Activated naive CD4-positive, alpha-beta T cell treated with anti-CD3 and anti-CD28 coated beads, Interleukin-2, amount 10 ng/mL, durations not matched to agents 7 days and 5 days (primary cell): ENCODE measurements at regions not wholly inside any gene's neighbourhood (a gene's known extent, or its start where the extent isn't known, plus 50 kb on each side); places are given as distances from the start of the nearest gene placed in this dataset.
"Not testable (repeated sequence)": the region's sequence is repeated elsewhere in the genome, so short reads cannot be mapped to it uniquely, and the experiment has no call there.

Experiments used
- CTCF ChIA-PET: fragments of 350-600 bp; sonication (Branson Sonifier 250); formaldehyde crosslinking; loops from one replicate; lab custom pipeline; 2021; ENCODE audit warnings: antibody characterized with exemption; lab: Charles Lee
- DNase-seq: peaks from one replicate; pipeline ENCODE4 v3.0.0-alpha.2; 2020
- H3K27ac Mint-ChIP-seq: one replicate; pipeline ENCODE4 v1.8.0; 2021; ENCODE audit warnings: mild to moderate bottlenecking, moderate library complexity, mixed read lengths
- H3K27me3 Mint-ChIP-seq: one replicate; pipeline ENCODE4 v1.8.0; 2021; ENCODE audit warnings: mild to moderate bottlenecking, mixed read lengths
- H3K36me3 Mint-ChIP-seq: one replicate; pipeline ENCODE4 v1.8.0; 2021; ENCODE audit warnings: mixed read lengths
- H3K4me1 Mint-ChIP-seq: one replicate; pipeline ENCODE4 v1.8.0; 2021; ENCODE audit warnings: mixed read lengths
- H3K4me3 Mint-ChIP-seq: one replicate; pipeline ENCODE4 v1.8.0; 2021; ENCODE audit warnings: mild to moderate bottlenecking, moderate library complexity, mixed read lengths
- H3K9me3 Mint-ChIP-seq: one replicate; pipeline ENCODE4 v1.8.0; 2021; ENCODE audit warnings: mixed read lengths

DNA sequence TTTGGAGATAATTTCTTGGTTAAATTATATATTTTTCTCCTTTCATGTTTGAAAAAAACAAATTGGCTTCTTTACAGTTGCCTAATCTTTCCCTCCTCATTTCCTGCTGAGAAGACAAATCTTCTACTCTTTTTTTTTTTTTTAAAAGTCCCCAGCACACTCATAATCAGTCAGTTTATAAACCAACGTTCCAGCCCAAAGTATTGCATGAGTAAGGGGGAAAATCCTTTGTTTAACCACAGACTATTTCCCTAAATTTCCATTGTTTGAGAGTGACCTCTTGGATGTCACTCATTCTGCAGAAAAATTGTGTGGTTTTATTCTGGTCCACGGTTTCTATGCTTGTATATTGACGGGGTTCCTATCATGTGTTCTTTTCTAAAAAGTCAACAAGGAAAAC is 55.1 kb upstream of the TLR4 start:
- DNase-seq = no peak
- H3K36me3 Mint-ChIP-seq = no peaks in the 10 kb centered on the region
- CTCF ChIA-PET = interaction anchor here (0.6 kb wide), 1 partner anchor 223 kb away, joined by 3 read pairs; no protein-coding TSS in a partner anchor
- H3K27ac Mint-ChIP-seq = no peak overlapping the region
- no peak overlapping the region for H3K4me3 Mint-ChIP-seq
- no peaks in the 10 kb centered on the region for H3K9me3 Mint-ChIP-seq
- H3K4me1 Mint-ChIP-seq = peaks cover 8% of the 10 kb centered on the region
- peaks cover 16% of the 10 kb centered on the region for H3K27me3 Mint-ChIP-seq

DNA sequence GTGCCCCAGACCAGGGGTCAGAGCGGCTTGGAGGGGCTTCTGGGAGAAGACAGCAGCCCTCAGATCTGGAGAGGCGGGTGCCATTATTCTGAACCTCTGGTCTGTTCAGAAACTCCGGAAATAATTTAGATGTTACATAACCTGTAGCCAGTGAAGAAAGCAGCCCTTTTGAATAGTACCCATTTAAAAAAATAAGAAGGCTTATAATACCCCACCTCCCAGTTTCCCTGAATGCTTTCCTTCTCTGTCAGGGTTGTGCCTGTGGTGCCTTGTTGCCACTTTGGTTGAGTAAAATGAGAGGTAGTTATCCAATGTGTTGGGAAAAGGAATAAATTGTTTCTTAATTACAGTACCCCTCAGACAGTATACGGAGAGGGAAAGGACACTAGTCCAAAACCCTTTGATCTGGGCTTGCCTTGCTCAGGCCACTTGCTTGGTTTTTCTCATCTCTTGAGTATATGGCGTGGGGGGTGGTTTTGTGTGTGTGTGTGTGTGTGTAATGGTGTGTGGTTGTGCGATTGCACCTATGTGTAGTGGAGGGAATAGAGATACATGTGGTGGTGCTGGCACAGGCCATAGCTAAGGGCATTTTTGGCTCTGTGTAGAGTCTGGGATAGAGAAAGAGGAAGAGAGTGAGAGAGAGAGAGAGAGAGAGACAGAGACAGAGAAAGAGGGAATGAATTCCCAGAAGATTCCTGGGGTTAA is 59.1 kb upstream of the TLR4 start:
- DNase-seq = no peak
- Mint-ChIP-seq H3K27ac (no peak overlapping the region), H3K4me3 (no peak overlapping the region), H3K9me3 (no peaks in the 10 kb centered on the region), H3K27me3 (peaks cover 18% of the 10 kb centered on the region), H3K36me3 (no peaks in the 10 kb centered on the region), H3K4me1 (peaks cover 8% of the 10 kb centered on the region)
- CTCF ChIA-PET = no interaction called here

DNA sequence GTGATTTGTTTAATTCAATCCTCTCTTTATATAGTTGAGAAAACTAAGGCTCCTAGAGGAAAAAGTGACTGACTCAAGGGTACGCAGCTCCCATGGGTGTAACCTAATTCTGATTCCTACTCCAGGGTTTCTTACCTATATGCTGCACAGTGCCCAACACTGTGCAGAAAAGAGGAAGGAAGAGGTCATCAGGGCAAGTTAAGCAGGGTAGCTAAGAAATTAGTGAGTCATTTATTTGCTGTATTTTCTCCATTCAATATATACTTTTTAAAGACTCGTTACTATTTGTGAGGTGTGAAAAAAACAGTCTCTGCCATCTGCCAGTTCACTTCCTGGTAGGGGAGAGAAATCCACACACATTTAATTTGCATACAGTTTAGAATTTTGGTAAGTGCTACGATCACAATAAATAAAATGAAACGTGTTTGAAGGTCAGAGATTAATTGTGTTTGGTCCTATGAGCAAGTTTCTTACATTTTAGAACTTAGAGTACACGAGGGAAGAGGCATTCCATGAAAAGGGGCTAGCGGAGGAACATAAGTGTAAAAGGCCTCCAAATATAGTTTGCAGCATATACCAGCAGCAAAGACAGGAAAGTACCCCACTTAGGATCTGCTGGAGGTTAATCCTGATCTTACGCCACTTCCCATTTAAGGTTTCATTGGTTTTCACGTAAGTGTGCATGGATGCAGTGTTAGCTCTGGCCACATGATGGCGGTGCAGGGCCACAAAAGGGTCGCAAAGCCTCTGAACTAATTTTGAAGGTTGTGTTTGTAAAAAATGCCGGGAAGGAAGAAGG is 59.9 kb upstream of the TLR4 start:
- Mint-ChIP-seq H3K27ac (no peak overlapping the region), H3K4me3 (no peak overlapping the region), H3K27me3 (peaks cover 18% of the 10 kb centered on the region), H3K9me3 (no peaks in the 10 kb centered on the region), H3K36me3 (no peaks in the 10 kb centered on the region), H3K4me1 (peaks cover 8% of the 10 kb centered on the region)
- DNase-seq = peak; percentile 74
- CTCF ChIA-PET = interaction anchor here (0.6 kb wide), 1 partner anchor 368 kb away, joined by 3 read pairs; no protein-coding TSS in a partner anchor

DNA sequence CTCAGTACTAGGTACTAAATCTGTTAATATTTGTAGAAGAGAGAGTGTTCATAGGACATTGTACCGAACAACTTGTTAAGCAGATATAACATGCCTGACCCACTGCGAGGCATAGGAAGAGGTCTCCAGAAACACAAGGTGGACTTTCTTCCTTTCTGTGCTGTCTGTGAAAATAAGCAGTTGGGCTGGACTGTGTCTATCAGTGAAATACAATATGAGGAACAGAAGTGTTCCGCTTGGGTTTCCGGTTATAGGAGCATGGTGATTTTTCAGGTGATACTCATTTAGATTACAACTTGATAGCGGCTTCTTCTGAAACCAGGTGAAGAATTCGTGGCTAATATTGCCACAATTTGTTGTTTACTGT is 60.9 kb upstream of the TLR4 start:
- CTCF ChIA-PET = no interaction called here
- no peaks in the 10 kb centered on the region for H3K36me3 Mint-ChIP-seq
- H3K27ac Mint-ChIP-seq = no peak overlapping the region
- no peak for DNase-seq
- H3K9me3 Mint-ChIP-seq = no peaks in the 10 kb centered on the region
- H3K4me3 Mint-ChIP-seq = no peak overlapping the region
- peaks cover 8% of the 10 kb centered on the region for H3K4me1 Mint-ChIP-seq
- H3K27me3 Mint-ChIP-seq = peaks cover 18% of the 10 kb centered on the region

DNA sequence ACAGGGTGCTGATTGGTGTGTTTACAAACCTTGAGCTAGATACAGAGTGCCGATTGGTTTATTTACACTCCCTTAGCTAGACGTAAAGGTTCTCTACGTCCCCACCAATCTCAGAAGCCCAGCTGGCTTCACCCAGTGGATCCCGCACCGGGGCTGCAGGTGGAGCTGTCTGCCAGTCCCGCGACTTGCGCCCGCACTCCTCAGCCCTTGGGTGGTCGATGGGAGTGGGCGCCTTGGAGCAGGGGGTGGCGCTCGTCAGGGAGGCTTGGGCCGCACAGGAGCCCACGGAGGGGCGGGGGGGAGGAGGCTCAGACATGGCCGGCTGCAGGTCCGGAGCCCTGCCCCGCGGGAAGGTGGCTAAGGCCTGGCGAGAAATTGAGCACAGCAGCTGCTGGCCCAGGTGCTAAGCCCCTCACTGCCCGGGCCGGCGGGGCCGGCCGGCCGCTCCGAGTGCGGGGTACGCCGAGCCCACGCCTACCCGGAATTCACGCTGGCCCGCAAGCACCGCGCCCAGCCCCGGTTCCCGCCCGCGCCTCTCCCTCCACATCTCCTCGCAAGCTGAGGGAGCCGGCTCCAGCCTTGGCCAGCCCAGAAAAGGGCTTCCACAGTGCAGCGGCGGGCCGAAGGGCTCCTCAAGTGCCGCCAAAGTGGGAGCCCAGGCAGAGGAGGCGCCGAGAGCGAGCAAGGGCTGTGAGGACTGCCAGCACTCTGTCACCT is 61.5 kb upstream of the TLR4 start:
- H3K27ac Mint-ChIP-seq, CTCF ChIA-PET, H3K4me3 Mint-ChIP-seq, DNase-seq, H3K9me3 Mint-ChIP-seq, H3K36me3 Mint-ChIP-seq, H3K4me1 Mint-ChIP-seq: not testable (repeated sequence)
- H3K27me3 Mint-ChIP-seq = peaks cover 18% of the 10 kb centered on the region

DNA sequence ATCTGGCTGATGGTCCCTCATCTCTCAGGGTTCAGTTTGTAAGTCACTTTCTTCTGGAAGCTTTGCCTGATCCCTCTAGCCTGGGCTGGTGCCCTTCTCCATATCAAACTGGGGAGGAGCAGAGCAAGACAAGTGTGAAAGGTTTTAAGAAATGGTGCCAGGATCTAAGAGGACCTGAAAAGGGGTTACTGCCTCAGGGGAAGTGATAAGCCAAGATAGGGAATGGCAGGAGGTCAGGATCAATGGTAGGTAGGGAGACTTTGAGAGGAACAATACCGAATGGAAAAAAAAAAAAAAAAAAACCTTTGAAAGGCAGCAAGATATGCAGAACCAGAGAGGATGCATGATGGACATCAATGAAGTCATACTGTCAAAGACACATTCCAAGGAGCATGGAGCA is 67.5 kb upstream of the TLR4 start:
- CTCF ChIA-PET = no interaction called here
- Mint-ChIP-seq H3K36me3 (no peaks in the 10 kb centered on the region), H3K9me3 (no peaks in the 10 kb centered on the region)

DNA sequence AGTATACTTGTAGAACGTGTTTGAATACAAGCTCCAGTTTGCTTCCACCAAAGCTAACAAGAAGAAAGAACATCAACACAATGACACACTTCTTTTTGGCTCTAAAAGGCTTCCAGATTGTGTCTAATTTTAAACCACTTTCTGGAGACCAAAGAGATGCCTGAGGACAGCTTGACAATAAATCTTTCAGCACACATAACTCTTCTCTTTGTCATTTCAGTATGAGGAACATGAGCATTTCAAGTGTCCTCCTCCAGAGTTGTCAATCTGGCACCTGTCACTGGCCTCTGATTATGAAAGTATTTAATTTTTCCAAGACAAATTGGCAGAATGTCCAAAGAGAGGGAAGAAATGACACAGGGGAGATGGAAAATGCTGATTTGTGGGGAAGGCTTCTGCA is 79.0 kb upstream of the TLR4 start:
- DNase-seq = no peak
- H3K9me3 Mint-ChIP-seq = peaks cover 15% of the 10 kb centered on the region
- H3K4me1 Mint-ChIP-seq = no peaks in the 10 kb centered on the region
- CTCF ChIA-PET = no interaction called here
- H3K27ac Mint-ChIP-seq = no peak overlapping the region
- no peak overlapping the region for H3K4me3 Mint-ChIP-seq
- H3K36me3 Mint-ChIP-seq = no peaks in the 10 kb centered on the region
- H3K27me3 Mint-ChIP-seq = no peaks in the 10 kb centered on the region

More for the DNA sequence above, 67.5 kb upstream of the TLR4 start:
- H3K27me3 Mint-ChIP-seq = peaks cover 2% of the 10 kb centered on the region
- no peaks in the 10 kb centered on the region for H3K4me1 Mint-ChIP-seq
- no peak overlapping the region for H3K4me3 Mint-ChIP-seq
- H3K27ac Mint-ChIP-seq = no peak overlapping the region
- no peak for DNase-seq

DNA sequence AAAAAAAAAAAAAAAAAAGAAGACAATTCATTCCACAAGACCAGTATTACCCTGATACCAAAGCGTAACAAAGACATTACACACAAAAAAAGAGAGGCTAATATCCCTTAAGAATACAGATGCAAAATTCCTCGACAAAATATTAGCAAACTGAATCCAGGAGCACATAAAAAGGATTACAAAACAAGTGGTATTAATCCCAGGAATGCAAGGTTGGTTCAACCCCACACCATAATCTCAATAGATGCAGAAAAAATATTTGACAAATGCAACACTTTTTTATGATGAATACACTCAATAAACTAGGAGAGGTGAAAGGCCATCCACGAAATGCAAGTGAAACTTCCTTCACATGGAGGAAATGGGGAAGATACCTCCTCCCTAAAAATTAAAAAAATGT is 80.1 kb upstream of the TLR4 start:
- Mint-ChIP-seq H3K9me3 (peaks cover 15% of the 10 kb centered on the region), H3K27me3 (no peaks in the 10 kb centered on the region), H3K27ac (no peak overlapping the region), H3K36me3 (no peaks in the 10 kb centered on the region), H3K4me1 (no peaks in the 10 kb centered on the region), H3K4me3 (no peak overlapping the region)
- no peak for DNase-seq
- CTCF ChIA-PET = no interaction called here

DNA sequence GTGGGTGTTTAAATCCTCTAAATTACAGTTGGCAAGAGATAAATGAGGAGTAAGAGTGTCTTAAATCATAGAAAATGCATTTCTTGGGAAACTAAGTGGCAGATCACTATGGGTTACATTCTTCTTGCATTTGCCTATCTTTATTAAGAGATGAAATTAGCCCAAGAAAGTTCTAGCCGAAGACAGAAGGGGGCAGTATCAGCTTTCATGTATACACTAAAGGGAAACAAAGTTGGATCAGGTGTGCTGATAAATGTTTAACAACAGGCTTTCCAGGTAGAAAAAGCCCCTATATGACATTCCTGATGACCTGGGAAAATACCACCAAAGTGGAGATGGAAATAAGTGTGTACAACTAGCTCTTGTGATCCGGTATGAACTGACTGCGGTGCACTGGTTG is 81.9 kb upstream of the TLR4 start:
- H3K9me3 Mint-ChIP-seq = peaks cover 15% of the 10 kb centered on the region
- H3K4me3 Mint-ChIP-seq = no peak overlapping the region
- no peaks in the 10 kb centered on the region for H3K27me3 Mint-ChIP-seq
- no peaks in the 10 kb centered on the region for H3K36me3 Mint-ChIP-seq
- no peak overlapping the region for H3K27ac Mint-ChIP-seq
- DNase-seq = no peak
- no peaks in the 10 kb centered on the region for H3K4me1 Mint-ChIP-seq
- CTCF ChIA-PET = no interaction called here

DNA sequence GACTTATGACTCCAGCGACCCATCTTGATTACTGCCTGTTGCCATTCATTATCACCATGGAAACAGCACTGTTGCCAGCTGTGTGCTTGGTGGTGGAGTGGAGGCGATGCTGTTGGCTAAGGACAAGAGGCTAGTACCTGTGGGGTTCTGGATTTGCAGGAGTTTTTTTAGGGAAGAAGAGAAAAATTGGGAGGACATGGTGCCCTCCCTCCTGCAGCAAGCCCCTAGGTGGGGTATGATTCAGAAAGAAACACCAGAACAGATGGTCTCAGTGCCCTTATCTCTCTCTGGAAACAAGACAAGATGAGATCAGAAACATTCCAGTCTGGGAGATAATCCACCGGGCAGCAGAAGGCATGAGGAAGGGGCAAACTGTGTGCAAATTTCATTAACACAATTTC is 87.8 kb upstream of the TLR4 start:
- CTCF ChIA-PET = no interaction called here
- H3K4me3 Mint-ChIP-seq = no peak overlapping the region
- no peaks in the 10 kb centered on the region for H3K27me3 Mint-ChIP-seq
- H3K9me3 Mint-ChIP-seq = no peaks in the 10 kb centered on the region
- H3K4me1 Mint-ChIP-seq = no peaks in the 10 kb centered on the region
- DNase-seq = no peak
- H3K36me3 Mint-ChIP-seq = no peaks in the 10 kb centered on the region
- no peak overlapping the region for H3K27ac Mint-ChIP-seq

DNA sequence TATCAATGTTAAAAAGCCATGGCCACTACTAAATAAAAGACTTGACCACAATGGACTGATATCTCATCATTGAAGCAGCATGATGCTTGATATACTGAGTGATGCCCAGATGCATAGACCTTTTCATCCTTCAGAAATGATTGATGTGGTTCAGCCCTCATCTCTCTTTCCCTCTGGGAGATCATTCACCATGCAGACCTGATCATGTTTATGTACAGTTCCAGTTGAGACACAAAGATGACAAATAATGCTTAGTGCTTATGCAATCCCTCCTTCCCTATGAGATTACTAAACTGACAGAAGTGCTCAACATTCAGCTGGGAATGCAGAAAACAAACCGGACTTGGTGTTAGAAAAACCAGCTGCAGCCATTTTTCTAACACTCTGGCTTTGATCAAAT is 91.9 kb upstream of the TLR4 start:
- CTCF ChIA-PET = no interaction called here
- Mint-ChIP-seq H3K9me3 (peaks cover 4% of the 10 kb centered on the region), H3K27ac (no peak overlapping the region), H3K4me1 (no peaks in the 10 kb centered on the region), H3K36me3 (no peaks in the 10 kb centered on the region), H3K27me3 (no peaks in the 10 kb centered on the region), H3K4me3 (no peak overlapping the region)
- DNase-seq = no peak

DNA sequence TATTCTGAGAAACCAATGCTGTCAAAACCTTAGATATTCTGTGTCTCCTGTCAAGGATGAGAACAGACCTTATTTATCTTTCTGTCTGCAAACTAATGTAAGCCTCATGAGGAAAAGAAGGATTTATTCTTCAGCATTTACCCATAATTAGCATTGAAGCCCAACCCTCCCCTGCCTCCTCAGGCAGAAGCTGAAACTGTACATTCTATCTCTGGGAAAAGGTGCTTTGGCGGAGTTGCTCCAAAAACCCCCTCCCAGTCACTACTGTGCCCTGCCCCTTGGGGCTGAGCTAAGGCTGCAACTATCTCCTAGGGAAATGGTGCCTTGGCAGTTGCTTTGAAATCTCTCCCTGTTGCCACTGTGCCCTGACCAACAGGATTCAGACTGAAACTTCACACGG is 106.2 kb upstream of the TLR4 start:
- Mint-ChIP-seq H3K4me3 (no peak overlapping the region), H3K4me1 (no peaks in the 10 kb centered on the region), H3K9me3 (no peaks in the 10 kb centered on the region), H3K27ac (no peak overlapping the region), H3K27me3 (no peaks in the 10 kb centered on the region), H3K36me3 (no peaks in the 10 kb centered on the region)
- no peak for DNase-seq
- CTCF ChIA-PET = no interaction called here

DNA sequence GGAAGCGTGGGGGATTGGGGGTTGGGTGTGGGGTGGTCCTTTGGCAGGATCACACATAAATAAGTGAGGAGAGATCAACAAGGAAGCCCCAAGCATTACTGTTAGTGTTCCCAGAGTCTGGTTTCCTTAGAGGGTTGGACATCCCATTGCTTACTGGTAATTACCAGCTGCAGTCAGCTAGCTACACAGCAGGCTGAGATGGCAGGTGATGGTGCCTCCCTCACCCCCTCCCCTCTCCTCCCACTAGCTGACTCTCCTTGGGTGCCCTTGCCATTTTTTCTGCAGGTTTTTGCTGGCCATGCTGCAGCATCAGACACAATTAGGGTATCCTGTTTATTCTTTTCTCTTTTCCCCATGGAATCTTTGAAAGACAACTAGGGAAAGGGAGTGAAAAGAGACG is 107.5 kb upstream of the TLR4 start:
- Mint-ChIP-seq H3K4me1 (no peaks in the 10 kb centered on the region), H3K9me3 (no peaks in the 10 kb centered on the region), H3K27me3 (no peaks in the 10 kb centered on the region), H3K27ac (no peak overlapping the region), H3K36me3 (no peaks in the 10 kb centered on the region), H3K4me3 (no peak overlapping the region)
- DNase-seq = no peak
- CTCF ChIA-PET = no interaction called here

DNA sequence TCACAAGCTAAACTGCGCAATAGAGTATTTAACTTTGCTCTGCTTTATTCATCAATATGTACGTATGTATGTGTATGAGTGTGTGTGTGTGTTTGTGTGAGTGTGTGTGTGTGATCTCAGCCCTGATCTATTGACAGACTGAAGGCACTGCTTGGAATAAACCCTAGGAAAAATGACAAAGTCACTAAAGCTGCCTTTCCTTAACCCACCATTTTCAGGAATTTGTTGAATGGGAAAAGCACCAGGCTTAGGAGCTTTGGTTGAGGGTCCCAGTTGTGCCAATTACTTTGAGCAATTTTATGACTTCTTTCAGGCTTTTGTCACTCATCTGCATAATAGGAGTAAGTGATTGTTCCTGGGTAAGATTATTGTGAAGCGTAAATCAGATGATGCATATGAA is 108.6 kb upstream of the TLR4 start:
- H3K36me3 Mint-ChIP-seq = no peaks in the 10 kb centered on the region
- H3K4me1 Mint-ChIP-seq = no peaks in the 10 kb centered on the region
- CTCF ChIA-PET = no interaction called here
- H3K4me3 Mint-ChIP-seq = no peak overlapping the region
- no peak for DNase-seq
- no peaks in the 10 kb centered on the region for H3K27me3 Mint-ChIP-seq
- H3K9me3 Mint-ChIP-seq = no peaks in the 10 kb centered on the region
- no peak overlapping the region for H3K27ac Mint-ChIP-seq

DNA sequence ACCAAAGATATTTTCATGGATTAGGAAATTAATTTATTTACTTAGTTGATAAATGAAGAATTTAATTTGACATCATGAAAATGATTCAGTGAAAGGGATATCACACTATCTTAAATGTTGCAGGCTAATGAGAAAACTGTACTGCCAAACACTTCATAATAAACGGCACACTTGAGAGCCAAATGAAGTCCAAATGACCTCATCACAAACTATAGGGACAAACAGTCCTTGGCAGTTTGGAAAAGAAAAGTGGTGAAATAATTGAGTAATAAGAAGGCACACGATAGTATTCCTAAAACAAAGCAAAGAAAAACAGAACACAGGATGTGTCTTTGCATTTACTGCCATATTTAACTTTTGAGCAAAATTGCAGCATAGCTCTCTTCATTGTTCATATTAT is 116.9 kb upstream of the TLR4 start:
- Mint-ChIP-seq H3K4me3 (no peak overlapping the region), H3K27ac (no peak overlapping the region), H3K9me3 (no peaks in the 10 kb centered on the region), H3K36me3 (no peaks in the 10 kb centered on the region), H3K27me3 (no peaks in the 10 kb centered on the region), H3K4me1 (no peaks in the 10 kb centered on the region)
- DNase-seq = no peak
- CTCF ChIA-PET = no interaction called here
